ENCODE measurements at regions not wholly inside any gene's neighbourhood (a gene's known extent, or its start where the extent isn't known, plus 50 kb on each side); places are given as distances from the start of the nearest gene placed in this dataset.
A peak's percentile ranks its signal among the peaks of the same experiment; 100 is the strongest.

- H3K4me3 Mint-ChIP-seq: no peak overlapping the region
- no peaks in the 10 kb centered on the region for H3K27me3 ChIP-seq (ENCODE audit: control insufficient read depth, insufficient read depth, low read length)
- no peaks in the 10 kb centered on the region for H3K36me3 ChIP-seq (ENCODE audit: control insufficient read depth, insufficient read depth, low read length)
- peaks cover 9% of the 10 kb centered on the region for H3K27me3 Mint-ChIP-seq
- H3K4me1 ChIP-seq (ENCODE audit: control insufficient read depth, insufficient read depth, low read length, poor library complexity, severe bottlenecking): no peaks in the 10 kb centered on the region
- no peaks in the 10 kb centered on the region for H3K36me3 Mint-ChIP-seq
- no peak overlapping the region for H3K27ac ChIP-seq (ENCODE audit: insufficient read depth, low read length, poor library complexity, severe bottlenecking)
- H3K9me3 ChIP-seq (ENCODE audit: control insufficient read depth in 2 of 2, low read length in 2 of 2): no peaks in the 10 kb centered on the region
- H3K9me3 Mint-ChIP-seq: peaks cover 0 to 7% (median 1%) of the 10 kb centered on the region in 7 donors
- ATAC-seq (ENCODE audit: low read depth in 2 of 2) (no peak), DNase-seq (no peak)
- no peak overlapping the region for H3K27ac Mint-ChIP-seq
- no peak overlapping the region for H3K4me3 ChIP-seq (ENCODE audit: low read depth, low read length)
- no peaks in the 10 kb centered on the region for H3K4me1 Mint-ChIP-seq
Observed at GRCh38 chr3:127386490-127386889, 98.6 kb upstream of the PRR20G start.

GRCh38 chr3:127385540-127385870 is 97.7 kb upstream of the PRR20G start:
- no peaks in the 10 kb centered on the region for H3K36me3 ChIP-seq (ENCODE audit: control insufficient read depth, insufficient read depth, low read length)
- Mint-ChIP-seq H3K4me1 (no peaks in the 10 kb centered on the region), H3K9me3 (peaks cover 0 to 7% (median 1%) of the 10 kb centered on the region in 7 donors), H3K4me3 (peak overlapping the region in 1 of 4 donors; percentile 70), H3K27me3 (peaks cover 9% of the 10 kb centered on the region), H3K27ac (no peak overlapping the region), H3K36me3 (no peaks in the 10 kb centered on the region)
- H3K27me3 ChIP-seq (ENCODE audit: control insufficient read depth, insufficient read depth, low read length): no peaks in the 10 kb centered on the region
- DNase-seq (no peak), ATAC-seq (ENCODE audit: low read depth in 2 of 2) (no peak)
- H3K9me3 ChIP-seq (ENCODE audit: control insufficient read depth in 2 of 2, low read length in 2 of 2): no peaks in the 10 kb centered on the region
- H3K27ac ChIP-seq (ENCODE audit: insufficient read depth, low read length, poor library complexity, severe bottlenecking): no peak overlapping the region
- H3K4me3 ChIP-seq (ENCODE audit: low read depth, low read length): no peak overlapping the region
- no peaks in the 10 kb centered on the region for H3K4me1 ChIP-seq (ENCODE audit: control insufficient read depth, insufficient read depth, low read length, poor library complexity, severe bottlenecking)

- H3K27ac Mint-ChIP-seq: no peak overlapping the region
- Histone ChIP-seq H3K27ac (ENCODE audit: insufficient read depth, low read length, poor library complexity, severe bottlenecking) (no peak overlapping the region), H3K36me3 (ENCODE audit: control insufficient read depth, insufficient read depth, low read length) (no peaks in the 10 kb centered on the region), H3K4me1 (ENCODE audit: control insufficient read depth, insufficient read depth, low read length, poor library complexity, severe bottlenecking) (no peaks in the 10 kb centered on the region), H3K9me3 (ENCODE audit: control insufficient read depth in 2 of 2, low read length in 2 of 2) (no peaks in the 10 kb centered on the region), H3K4me3 (ENCODE audit: low read depth, low read length) (no peak overlapping the region), H3K27me3 (ENCODE audit: control insufficient read depth, insufficient read depth, low read length) (no peaks in the 10 kb centered on the region)
- no peaks in the 10 kb centered on the region for H3K4me1 Mint-ChIP-seq
- peaks cover 9% of the 10 kb centered on the region for H3K27me3 Mint-ChIP-seq
- ATAC-seq (ENCODE audit: low read depth in 2 of 2): no peak
- peaks cover 0 to 7% (median 1%) of the 10 kb centered on the region in 7 donors for H3K9me3 Mint-ChIP-seq
- no peak overlapping the region for H3K4me3 Mint-ChIP-seq
- no peaks in the 10 kb centered on the region for H3K36me3 Mint-ChIP-seq
- DNase-seq: no peak
Observed at GRCh38 chr3:127384717-127385539, 97.1 kb upstream of the PRR20G start.

- no peaks in the 10 kb centered on the region for H3K4me1 Mint-ChIP-seq
- H3K27me3 Mint-ChIP-seq: peaks cover 9% of the 10 kb centered on the region
- ATAC-seq (ENCODE audit: low read depth in 2 of 2): no peak
- Histone ChIP-seq H3K4me3 (ENCODE audit: low read depth, low read length) (no peak overlapping the region), H3K27ac (ENCODE audit: insufficient read depth, low read length, poor library complexity, severe bottlenecking) (no peak overlapping the region), H3K27me3 (ENCODE audit: control insufficient read depth, insufficient read depth, low read length) (no peaks in the 10 kb centered on the region), H3K36me3 (ENCODE audit: control insufficient read depth, insufficient read depth, low read length) (no peaks in the 10 kb centered on the region), H3K4me1 (ENCODE audit: control insufficient read depth, insufficient read depth, low read length, poor library complexity, severe bottlenecking) (no peaks in the 10 kb centered on the region), H3K9me3 (ENCODE audit: control insufficient read depth in 2 of 2, low read length in 2 of 2) (no peaks in the 10 kb centered on the region)
- H3K9me3 Mint-ChIP-seq: peaks cover 0 to 5% (median 1%) of the 10 kb centered on the region in 7 donors
- DNase-seq: no peak
- H3K27ac Mint-ChIP-seq: no peak overlapping the region
- H3K36me3 Mint-ChIP-seq: no peaks in the 10 kb centered on the region
- no peak overlapping the region for H3K4me3 Mint-ChIP-seq
Observed at GRCh38 chr3:127383656-127384179, 95.9 kb upstream of the PRR20G start.

- Mint-ChIP-seq H3K27ac (no peak overlapping the region), H3K27me3 (peaks cover 5% of the 10 kb centered on the region), H3K9me3 (peaks cover 0 to 5% (median 3%) of the 10 kb centered on the region in 7 donors), H3K36me3 (no peaks in the 10 kb centered on the region), H3K4me1 (no peaks in the 10 kb centered on the region), H3K4me3 (peak overlapping the region in 1 of 4 donors; percentile 23)
- no peaks in the 10 kb centered on the region for H3K27me3 ChIP-seq (ENCODE audit: control insufficient read depth, insufficient read depth, low read length)
- ATAC-seq (ENCODE audit: low read depth in 2 of 2) (no peak), DNase-seq (no peak)
- no peaks in the 10 kb centered on the region for H3K4me1 ChIP-seq (ENCODE audit: control insufficient read depth, insufficient read depth, low read length, poor library complexity, severe bottlenecking)
- H3K36me3 ChIP-seq (ENCODE audit: control insufficient read depth, insufficient read depth, low read length): no peaks in the 10 kb centered on the region
- no peak overlapping the region for H3K4me3 ChIP-seq (ENCODE audit: low read depth, low read length)
- no peak overlapping the region for H3K27ac ChIP-seq (ENCODE audit: insufficient read depth, low read length, poor library complexity, severe bottlenecking)
- no peaks in the 10 kb centered on the region for H3K9me3 ChIP-seq (ENCODE audit: control insufficient read depth in 2 of 2, low read length in 2 of 2)
Observed at GRCh38 chr3:127377801-127378655, 90.2 kb upstream of the PRR20G start.

- DNase-seq (no peak), ATAC-seq (ENCODE audit: low read depth in 2 of 2) (no peak)
- Histone ChIP-seq H3K4me3 (ENCODE audit: low read depth, low read length) (no peak overlapping the region), H3K4me1 (ENCODE audit: control insufficient read depth, insufficient read depth, low read length, poor library complexity, severe bottlenecking) (no peaks in the 10 kb centered on the region), H3K27me3 (ENCODE audit: control insufficient read depth, insufficient read depth, low read length) (no peaks in the 10 kb centered on the region), H3K36me3 (ENCODE audit: control insufficient read depth, insufficient read depth, low read length) (no peaks in the 10 kb centered on the region), H3K9me3 (ENCODE audit: control insufficient read depth in 2 of 2, low read length in 2 of 2) (no peaks in the 10 kb centered on the region), H3K27ac (ENCODE audit: insufficient read depth, low read length, poor library complexity, severe bottlenecking) (no peak overlapping the region)
- H3K4me3 Mint-ChIP-seq: no peak overlapping the region
- H3K9me3 Mint-ChIP-seq: peaks cover 0 to 4% (median 0%) of the 10 kb centered on the region in 7 donors
- H3K27ac Mint-ChIP-seq: no peak overlapping the region
- no peaks in the 10 kb centered on the region for H3K4me1 Mint-ChIP-seq
- no peaks in the 10 kb centered on the region for H3K36me3 Mint-ChIP-seq
- H3K27me3 Mint-ChIP-seq: peaks cover under 1% of the 10 kb centered on the region
Observed at GRCh38 chr3:127375151-127375930, 87.5 kb upstream of the PRR20G start.

Data from CD4-positive, CD25-positive, alpha-beta regulatory T cell (primary cell).